Esophagus squamous epithelium (tissue), 4 donors: ENCODE measurements at regions not wholly inside any gene's neighbourhood (a gene's known extent, or its start where the extent isn't known, plus 50 kb on each side); places are given as distances from the start of the nearest gene placed in this dataset.

Experiments
- POLR2A ChIP-seq, 4 donors: fragments of 450-650 bp; IDR thresholded peaks; one replicate each; pipeline ENCODE4 v1.6.1; 2017; ENCODE audit warnings: antibody characterized with exemption in 4 of 4, mild to moderate bottlenecking in 4 of 4, moderate library complexity in 3 of 4
- TF ChIP-seq, protein P1 (sequence below), 6 experiments: fragments of 450-650 bp in 4 of 6; fragments of 200-600 bp in 2 of 6; sonication (generic) in 2 of 6; IDR thresholded peaks; one replicate each; pipeline ENCODE4 v1.5.1; 2016 to 2019; ENCODE audit warnings: antibody characterized with exemption in 6 of 6, mild to moderate bottlenecking in 4 of 6, moderate library complexity in 4 of 6

GRCh38 chr4:56191534-56191933 lies 195.8 kb downstream of the AASDH start:
- no peak for TF ChIP-seq POLR2A (IDR thresholded peaks at IDR 0.05)
- TF ChIP-seq, protein P1, sequence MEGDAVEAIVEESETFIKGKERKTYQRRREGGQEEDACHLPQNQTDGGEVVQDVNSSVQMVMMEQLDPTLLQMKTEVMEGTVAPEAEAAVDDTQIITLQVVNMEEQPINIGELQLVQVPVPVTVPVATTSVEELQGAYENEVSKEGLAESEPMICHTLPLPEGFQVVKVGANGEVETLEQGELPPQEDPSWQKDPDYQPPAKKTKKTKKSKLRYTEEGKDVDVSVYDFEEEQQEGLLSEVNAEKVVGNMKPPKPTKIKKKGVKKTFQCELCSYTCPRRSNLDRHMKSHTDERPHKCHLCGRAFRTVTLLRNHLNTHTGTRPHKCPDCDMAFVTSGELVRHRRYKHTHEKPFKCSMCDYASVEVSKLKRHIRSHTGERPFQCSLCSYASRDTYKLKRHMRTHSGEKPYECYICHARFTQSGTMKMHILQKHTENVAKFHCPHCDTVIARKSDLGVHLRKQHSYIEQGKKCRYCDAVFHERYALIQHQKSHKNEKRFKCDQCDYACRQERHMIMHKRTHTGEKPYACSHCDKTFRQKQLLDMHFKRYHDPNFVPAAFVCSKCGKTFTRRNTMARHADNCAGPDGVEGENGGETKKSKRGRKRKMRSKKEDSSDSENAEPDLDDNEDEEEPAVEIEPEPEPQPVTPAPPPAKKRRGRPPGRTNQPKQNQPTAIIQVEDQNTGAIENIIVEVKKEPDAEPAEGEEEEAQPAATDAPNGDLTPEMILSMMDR (IDR thresholded peaks at IDR 0.05), result no peak
